ENCODE measurements at regions not wholly inside any gene's neighbourhood (a gene's known extent, or its start where the extent isn't known, plus 50 kb on each side); places are given as distances from the start of the nearest gene placed in this dataset.

- TF ChIP-seq YY1 (IDR thresholded peaks at IDR 0.05; ENCODE audit: low read depth) (no peak), CTCF (IDR thresholded peaks at IDR 0.05) (no peak), SIN3A (IDR thresholded peaks at IDR 0.05; ENCODE audit: borderline replicate concordance, low read depth, low read length) (no peak), POLR2AphosphoS5 (IDR thresholded peaks at IDR 0.05; ENCODE audit: low read depth, low read length) (no peak), MAX (IDR thresholded peaks at IDR 0.05; ENCODE audit: low read depth) (no peak)
These were observed 353.6 kb downstream of the LRFN5 start for GRCh38 chr14:41960281-41960680.

Measured in SK-N-SH (cell line).